ENCODE measurements at regions not wholly inside any gene's neighbourhood (a gene's known extent, or its start where the extent isn't known, plus 50 kb on each side); places are given as distances from the start of the nearest gene placed in this dataset.

DNA sequence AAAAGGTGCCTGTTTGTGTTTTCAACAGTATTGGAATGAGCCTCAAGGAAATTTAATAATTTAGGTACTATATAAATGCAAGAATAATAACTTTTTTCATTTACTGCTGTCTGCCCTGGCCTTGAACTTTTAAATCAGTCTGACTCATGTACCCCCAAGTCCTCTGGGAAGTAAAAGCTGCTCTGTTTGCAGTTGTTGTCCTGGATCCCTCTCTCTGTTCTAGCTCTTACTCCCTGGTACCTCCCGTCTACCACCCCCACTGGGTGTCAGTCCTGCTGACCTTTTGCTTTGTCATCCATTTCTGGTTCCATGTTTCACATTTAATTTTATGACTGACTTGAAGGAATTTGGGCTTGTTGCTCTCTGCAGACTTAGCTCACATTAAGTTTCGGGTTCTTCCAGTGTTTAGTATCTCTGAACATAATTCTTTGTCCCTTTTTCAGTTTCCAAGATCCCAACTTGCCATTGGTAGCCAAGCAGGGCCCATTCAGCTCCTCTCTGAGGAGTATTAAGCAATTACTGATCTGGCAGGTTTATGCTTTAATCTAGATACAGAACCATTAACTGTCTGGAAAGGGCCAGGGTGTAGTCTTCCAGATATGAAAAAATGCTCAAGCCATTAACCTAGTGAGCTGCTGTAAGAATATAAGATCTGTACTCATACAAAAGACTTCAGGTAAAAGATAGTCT is 208.7 kb upstream of the FAM3C start:
- Histone ChIP-seq H3K27ac (peak overlapping the region; percentile 46 to 70 (median 52)), H3K36me3 (no peaks in the 10 kb centered on the region), H3K4me1 (peaks cover 7 to 35% (median 15%) of the 10 kb centered on the region in 3 donors), H3K4me3 (no peak overlapping the region), H3K9me3 (no peaks in the 10 kb centered on the region), H3K27me3 (no peaks in the 10 kb centered on the region)
- WGBS, 2 donors = 21 to 38% methylated on average over 2 of the region's 2 CpGs
- intact Hi-C loops (cut with DNase I) = no loop called here
- no peak for DNase-seq
- TF ChIP-seq POLR2A (IDR thresholded peaks at IDR 0.05) = no peak
- TF ChIP-seq, protein P1, sequence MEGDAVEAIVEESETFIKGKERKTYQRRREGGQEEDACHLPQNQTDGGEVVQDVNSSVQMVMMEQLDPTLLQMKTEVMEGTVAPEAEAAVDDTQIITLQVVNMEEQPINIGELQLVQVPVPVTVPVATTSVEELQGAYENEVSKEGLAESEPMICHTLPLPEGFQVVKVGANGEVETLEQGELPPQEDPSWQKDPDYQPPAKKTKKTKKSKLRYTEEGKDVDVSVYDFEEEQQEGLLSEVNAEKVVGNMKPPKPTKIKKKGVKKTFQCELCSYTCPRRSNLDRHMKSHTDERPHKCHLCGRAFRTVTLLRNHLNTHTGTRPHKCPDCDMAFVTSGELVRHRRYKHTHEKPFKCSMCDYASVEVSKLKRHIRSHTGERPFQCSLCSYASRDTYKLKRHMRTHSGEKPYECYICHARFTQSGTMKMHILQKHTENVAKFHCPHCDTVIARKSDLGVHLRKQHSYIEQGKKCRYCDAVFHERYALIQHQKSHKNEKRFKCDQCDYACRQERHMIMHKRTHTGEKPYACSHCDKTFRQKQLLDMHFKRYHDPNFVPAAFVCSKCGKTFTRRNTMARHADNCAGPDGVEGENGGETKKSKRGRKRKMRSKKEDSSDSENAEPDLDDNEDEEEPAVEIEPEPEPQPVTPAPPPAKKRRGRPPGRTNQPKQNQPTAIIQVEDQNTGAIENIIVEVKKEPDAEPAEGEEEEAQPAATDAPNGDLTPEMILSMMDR (IDR thresholded peaks at IDR 0.05) = no peak

DNA sequence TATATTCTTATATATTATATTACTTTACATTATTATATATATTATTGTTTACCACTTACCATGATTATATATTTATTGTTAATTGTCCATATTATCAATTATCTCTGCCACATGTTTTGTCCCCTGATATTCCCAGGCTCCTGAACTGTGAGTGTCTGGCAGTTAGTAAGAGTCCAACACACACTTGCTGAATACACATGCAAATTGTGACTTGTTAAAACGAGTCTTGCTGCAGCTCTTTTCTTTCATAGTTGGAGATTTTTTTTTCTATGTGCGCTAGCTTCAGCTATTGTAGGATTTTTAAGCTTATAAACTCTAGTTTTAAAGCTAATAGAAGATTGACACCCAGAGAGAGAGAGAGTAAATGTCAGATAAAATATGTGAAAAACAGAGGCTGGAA is 207.8 kb upstream of the FAM3C start:
- H3K36me3 ChIP-seq = no peaks in the 10 kb centered on the region
- intact Hi-C loops (cut with DNase I) = no loop called here
- TF ChIP-seq POLR2A (IDR thresholded peaks at IDR 0.05) = no peak
- TF ChIP-seq, protein P1 (IDR thresholded peaks at IDR 0.05) = no peak
- peak overlapping the region in 2 of 4 donors; percentile 48 to 70 for H3K27ac ChIP-seq
- WGBS, 2 donors = 18 to 34% methylated on average over 2 of the region's 2 CpGs
- no peaks in the 10 kb centered on the region for H3K9me3 ChIP-seq
- no peak overlapping the region for H3K4me3 ChIP-seq
- peaks cover 7 to 29% (median 15%) of the 10 kb centered on the region in 3 donors for H3K4me1 ChIP-seq
- no peak for DNase-seq
- no peaks in the 10 kb centered on the region for H3K27me3 ChIP-seq

DNA sequence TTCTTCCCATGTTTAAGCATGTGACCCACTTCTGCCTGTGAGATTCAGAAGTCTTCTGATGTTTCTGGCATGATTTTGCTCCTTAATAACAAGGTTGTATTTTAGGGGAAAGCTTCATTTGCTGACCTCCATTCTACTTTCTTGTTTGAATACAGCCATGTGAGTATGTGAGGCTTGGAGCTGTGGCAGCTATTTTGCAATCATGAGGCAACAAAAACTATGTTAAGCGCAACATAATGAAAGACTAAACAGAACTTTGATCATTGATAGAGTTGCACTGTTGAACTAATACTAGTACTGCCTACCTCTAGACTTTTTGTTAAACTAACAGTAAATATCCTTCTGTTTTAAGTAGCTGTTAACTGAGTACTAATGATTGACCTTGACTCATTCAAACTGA is 203.8 kb upstream of the FAM3C start:
- no peaks in the 10 kb centered on the region for H3K9me3 ChIP-seq
- no peak for DNase-seq
- intact Hi-C loops (cut with DNase I) = no loop called here
- no peaks in the 10 kb centered on the region for H3K27me3 ChIP-seq
- H3K4me1 ChIP-seq = peaks cover 7 to 16% (median 10%) of the 10 kb centered on the region in 3 donors
- no peak overlapping the region for H3K4me3 ChIP-seq
- H3K27ac ChIP-seq = no peak overlapping the region
- TF ChIP-seq, protein P1 (IDR thresholded peaks at IDR 0.05) = no peak
- TF ChIP-seq POLR2A (IDR thresholded peaks at IDR 0.05) = no peak
- 93 to 95% methylated on average over 1 of the region's 1 CpG for WGBS, 2 donors
- no peaks in the 10 kb centered on the region for H3K36me3 ChIP-seq

DNA sequence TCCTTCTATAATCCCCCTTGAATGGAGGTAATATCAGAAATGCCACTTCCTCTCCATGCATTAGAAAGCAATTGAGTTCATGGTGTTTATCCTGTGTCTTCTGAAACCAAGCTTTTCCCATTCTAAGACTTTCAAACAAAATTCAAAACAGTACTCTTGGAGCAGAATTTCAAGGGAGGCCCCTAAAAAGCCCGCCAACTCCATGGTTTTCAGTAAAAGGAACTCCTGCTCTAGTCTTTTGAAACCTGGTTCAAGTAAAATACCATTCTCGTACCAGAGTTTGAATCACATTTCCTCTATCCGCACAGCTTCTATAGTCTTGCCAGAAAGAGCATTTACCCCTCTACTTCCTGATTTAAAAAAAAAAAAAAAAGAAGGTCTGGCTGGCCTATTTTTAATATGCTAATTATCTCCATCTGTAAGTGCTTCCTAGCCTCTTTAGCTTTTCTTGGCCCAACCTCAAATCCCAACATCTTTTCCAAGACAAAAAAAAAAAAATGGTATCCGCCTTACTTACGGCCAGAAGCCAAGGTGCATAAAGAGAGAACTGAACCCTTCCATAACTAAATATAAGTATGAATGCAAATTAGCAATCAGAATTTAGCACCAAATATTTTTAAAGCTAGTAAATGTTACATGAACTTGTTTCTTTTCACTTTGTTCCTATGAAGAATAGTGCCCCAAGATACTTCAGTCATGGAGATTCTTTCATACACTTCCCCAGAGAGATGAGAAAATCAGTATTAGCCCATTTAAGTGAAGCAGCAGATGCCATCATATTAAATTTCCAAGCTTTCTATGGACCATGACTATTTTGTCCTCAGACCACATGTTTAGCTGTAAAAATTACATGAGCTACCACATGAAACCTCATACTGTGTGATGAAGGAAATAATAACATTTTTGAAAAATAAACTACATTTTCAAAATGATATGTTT is 199.9 kb upstream of the FAM3C start:
- Histone ChIP-seq H3K4me3 (no peak overlapping the region), H3K9me3 (no peaks in the 10 kb centered on the region), H3K27me3 (no peaks in the 10 kb centered on the region), H3K27ac (no peak overlapping the region), H3K4me1 (no peaks in the 10 kb centered on the region), H3K36me3 (no peaks in the 10 kb centered on the region)
- TF ChIP-seq, protein P1 (IDR thresholded peaks at IDR 0.05) = no peak
- TF ChIP-seq POLR2A (IDR thresholded peaks at IDR 0.05) = no peak
- whole genome bisulfite sequencing, 2 donors = 64 to 80% methylated on average over 5 of the region's 5 CpGs
- intact Hi-C loops (cut with DNase I) = no loop called here
- DNase-seq = no peak

DNA sequence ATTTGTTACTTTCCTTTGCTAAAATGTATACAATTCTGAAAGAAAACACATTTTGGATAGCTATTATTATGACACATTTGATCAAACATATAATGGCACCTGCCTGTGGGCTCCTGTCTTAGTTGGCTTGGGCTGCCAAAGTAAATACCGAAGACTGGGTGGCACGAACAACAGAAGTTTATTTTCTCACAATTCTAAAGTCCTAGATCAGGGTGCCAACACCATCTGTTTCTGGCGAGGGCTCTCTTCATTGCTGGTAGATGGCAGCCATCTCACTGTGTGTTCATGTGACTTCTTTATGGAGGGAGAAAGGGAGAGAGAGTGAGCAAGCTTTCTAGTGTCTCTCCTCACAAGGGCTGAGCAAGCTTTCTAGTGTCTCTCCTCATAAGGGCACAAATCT is 195.8 kb upstream of the FAM3C start:
- no peak for DNase-seq
- intact Hi-C loops (cut with DNase I) = no loop called here
- H3K4me3 ChIP-seq = no peak overlapping the region
- WGBS, 2 donors = 72 to 90% methylated on average over 3 of the region's 3 CpGs
- no peaks in the 10 kb centered on the region for H3K27me3 ChIP-seq
- no peaks in the 10 kb centered on the region for H3K9me3 ChIP-seq
- no peak overlapping the region for H3K27ac ChIP-seq
- no peaks in the 10 kb centered on the region for H3K4me1 ChIP-seq
- H3K36me3 ChIP-seq = no peaks in the 10 kb centered on the region
- no peak for TF ChIP-seq POLR2A (IDR thresholded peaks at IDR 0.05)
- TF ChIP-seq, protein P1 (IDR thresholded peaks at IDR 0.05) = no peak

All from esophagus squamous epithelium (tissue), 5 donors.